Esophagus squamous epithelium (tissue), 4 donors: ENCODE measurements at regions not wholly inside any gene's neighbourhood (a gene's known extent, or its start where the extent isn't known, plus 50 kb on each side); places are given as distances from the start of the nearest gene placed in this dataset.

Experiments used
- POLR2A ChIP-seq, 4 donors: fragments of 450-650 bp; IDR thresholded peaks; one replicate each; pipeline ENCODE4 v1.6.1; 2017; ENCODE audit warnings: antibody characterized with exemption in 4 of 4, mild to moderate bottlenecking in 4 of 4, moderate library complexity in 3 of 4
- TF ChIP-seq, protein P1 (sequence below), 6 experiments: fragments of 450-650 bp in 4 of 6; fragments of 200-600 bp in 2 of 6; sonication (generic) in 2 of 6; IDR thresholded peaks; one replicate each; pipeline ENCODE4 v1.5.1; 2016 to 2019; ENCODE audit warnings: antibody characterized with exemption in 6 of 6, mild to moderate bottlenecking in 4 of 6, moderate library complexity in 4 of 6

DNA sequence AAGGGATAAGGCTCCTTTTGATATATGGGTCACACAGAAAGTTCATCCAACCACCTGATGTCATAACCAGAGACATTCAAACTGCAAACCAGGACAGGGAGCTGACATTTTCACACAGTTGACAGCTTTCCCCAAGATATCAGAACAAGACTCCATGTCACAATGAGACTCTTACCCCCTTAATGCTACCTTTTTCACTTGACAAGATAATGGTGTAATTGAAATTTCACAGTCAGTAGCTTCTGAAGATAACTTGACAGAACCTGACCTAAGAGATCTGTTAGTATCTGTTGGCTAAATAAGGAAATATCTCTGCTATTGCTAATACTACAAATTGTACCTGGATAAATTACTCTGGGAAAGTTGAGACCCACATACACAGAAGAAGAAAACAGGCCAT, 187.3 kb downstream of the C12orf50 start:
- TF ChIP-seq, protein P1, sequence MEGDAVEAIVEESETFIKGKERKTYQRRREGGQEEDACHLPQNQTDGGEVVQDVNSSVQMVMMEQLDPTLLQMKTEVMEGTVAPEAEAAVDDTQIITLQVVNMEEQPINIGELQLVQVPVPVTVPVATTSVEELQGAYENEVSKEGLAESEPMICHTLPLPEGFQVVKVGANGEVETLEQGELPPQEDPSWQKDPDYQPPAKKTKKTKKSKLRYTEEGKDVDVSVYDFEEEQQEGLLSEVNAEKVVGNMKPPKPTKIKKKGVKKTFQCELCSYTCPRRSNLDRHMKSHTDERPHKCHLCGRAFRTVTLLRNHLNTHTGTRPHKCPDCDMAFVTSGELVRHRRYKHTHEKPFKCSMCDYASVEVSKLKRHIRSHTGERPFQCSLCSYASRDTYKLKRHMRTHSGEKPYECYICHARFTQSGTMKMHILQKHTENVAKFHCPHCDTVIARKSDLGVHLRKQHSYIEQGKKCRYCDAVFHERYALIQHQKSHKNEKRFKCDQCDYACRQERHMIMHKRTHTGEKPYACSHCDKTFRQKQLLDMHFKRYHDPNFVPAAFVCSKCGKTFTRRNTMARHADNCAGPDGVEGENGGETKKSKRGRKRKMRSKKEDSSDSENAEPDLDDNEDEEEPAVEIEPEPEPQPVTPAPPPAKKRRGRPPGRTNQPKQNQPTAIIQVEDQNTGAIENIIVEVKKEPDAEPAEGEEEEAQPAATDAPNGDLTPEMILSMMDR (IDR thresholded peaks at IDR 0.05): no peak
- TF ChIP-seq POLR2A (IDR thresholded peaks at IDR 0.05): no peak
